HG02885 (cell line): ENCODE measurements at regions not wholly inside any gene's neighbourhood (a gene's known extent, or its start where the extent isn't known, plus 50 kb on each side); places are given as distances from the start of the nearest gene placed in this dataset.
"Not testable (repeated sequence)": the region's sequence is repeated elsewhere in the genome, so short reads cannot be mapped to it uniquely, and the experiment has no call there.

ENCODE experiments used
- ATAC-seq: cut with Tn5 transposase; IDR thresholded peaks from one replicate; pipeline ENCODE4 v1.9.1; 2021; ENCODE audit warnings: mild to moderate bottlenecking; ENCODE audit not compliant: unreplicated experiment, poor library complexity

DNA sequence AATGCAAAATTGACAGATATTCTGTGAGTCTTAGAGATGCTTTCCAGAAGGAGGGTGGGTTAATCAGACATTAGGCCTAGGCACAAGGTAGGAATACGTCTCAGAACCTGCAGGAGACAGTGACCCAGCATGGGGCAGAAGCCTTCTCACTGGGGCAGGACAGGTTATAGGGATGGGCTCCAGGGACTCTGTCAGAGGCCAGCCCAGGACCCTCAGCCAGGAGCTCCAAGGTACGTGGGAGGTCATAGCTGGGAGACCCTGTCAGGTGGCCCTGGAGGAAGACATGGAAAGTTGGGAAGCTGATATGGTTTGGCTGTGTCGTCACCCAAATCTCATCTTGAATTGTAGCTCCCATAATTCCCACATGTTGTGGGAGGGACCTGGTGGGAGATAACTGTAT is 450.4 kb downstream of the GADD45G start:
- ATAC-seq, result no peak

DNA sequence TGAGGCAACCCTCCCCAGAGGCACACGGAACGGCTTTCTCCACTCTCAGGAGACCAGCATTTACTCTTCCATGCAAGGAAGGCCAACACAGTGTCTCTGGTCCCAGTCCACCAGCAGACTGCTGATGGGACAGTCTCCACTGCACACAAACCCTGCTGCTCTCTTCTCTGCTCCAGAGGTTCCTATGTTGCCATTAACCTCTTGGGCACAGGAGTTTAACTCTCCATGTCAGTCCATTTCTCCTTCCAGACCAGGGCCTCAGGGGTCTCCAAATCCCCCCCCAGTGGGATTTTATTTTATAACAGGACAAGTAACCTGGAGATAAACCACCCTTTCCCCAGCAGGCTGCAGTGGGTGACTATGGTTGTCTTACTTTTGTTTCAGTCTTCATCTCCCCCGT is 452.5 kb downstream of the GADD45G start:
- ATAC-seq, result no peak

DNA sequence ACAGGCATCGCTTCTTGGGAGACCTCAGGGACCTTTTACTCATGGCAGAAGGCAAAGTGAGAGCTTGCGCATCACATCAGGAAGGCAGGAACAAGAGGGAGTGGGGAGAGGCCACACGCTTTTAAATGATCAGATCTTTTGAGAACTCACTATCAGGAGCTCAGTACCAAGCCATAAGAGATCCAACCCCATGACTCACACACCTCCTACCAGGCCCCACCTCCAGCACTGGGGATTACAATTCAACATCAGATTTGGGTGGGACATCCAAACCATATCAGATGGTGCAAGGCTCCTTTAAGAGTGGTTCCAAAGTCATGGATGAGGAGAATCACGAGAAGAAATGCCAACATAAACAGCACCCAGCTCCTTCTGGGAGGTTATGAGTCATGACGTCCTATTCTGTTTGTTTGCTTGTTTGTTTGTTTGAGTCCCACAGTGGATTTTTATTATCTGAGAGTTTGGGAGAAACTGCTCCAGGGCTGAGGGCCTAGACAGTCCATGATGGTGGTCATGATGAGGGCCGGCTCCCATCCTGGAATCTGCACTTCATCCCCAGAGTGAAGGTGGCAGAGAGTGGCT is 453.5 kb downstream of the GADD45G start:
- ATAC-seq, result no peak

DNA sequence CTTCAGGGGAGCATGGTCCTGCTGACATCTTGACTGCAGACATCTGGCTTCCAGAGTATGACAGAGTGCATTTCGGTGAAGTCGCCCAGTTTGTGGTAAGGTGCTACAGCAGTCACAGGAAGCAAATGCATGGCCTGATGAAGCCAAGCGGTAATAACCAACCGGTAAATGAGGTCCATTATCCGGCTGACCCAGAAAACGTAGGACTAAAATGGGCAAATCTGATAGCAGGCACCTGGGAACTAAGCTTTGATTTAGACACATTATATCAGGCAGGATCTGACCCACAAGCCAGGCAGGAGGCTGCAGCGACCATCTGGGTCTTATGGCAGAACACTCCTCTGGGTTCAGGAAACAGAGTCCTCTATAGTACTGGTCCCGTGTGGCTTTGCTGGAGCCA is 454.6 kb downstream of the GADD45G start:
- ATAC-seq, result no peak

DNA sequence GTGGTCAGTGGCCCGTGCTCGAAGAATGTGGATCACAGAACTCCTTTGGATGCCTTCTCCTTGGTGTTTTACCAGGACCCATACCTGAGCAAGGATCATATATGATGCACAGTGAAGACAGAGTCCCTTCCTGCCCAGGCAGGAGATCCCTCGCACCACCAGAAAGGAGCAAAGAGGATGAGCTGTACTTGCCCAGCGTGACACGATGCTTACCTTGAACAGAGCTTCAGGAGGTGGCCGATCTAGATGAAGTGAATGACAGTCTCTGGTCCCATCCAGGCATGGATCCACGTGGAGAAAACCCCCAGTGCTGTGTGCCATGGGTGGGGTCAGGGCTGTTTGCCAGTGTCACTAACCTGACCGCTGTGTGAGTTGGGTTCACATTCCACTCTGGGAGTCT is 455.4 kb downstream of the GADD45G start:
- ATAC-seq, result no peak

DNA sequence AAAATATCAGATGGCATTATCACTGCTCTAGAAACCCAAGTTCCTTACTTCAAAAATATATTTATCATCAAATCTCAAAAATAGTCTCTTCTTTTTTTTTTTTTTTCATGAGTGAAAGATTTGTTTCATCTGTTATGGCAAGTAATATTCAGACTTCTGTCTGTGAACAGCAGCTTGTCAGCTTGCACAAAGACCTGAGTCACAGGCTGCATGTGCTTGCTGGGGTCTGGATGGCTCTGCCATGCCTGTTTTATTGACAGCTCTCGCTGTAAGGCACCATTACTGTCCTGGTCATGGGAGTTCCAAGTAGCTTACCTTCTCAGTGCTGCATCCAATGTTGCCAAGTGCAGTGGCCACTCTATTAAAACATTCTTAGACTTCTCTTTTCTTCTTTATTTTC is 456.4 kb downstream of the GADD45G start:
- no peak for ATAC-seq

DNA sequence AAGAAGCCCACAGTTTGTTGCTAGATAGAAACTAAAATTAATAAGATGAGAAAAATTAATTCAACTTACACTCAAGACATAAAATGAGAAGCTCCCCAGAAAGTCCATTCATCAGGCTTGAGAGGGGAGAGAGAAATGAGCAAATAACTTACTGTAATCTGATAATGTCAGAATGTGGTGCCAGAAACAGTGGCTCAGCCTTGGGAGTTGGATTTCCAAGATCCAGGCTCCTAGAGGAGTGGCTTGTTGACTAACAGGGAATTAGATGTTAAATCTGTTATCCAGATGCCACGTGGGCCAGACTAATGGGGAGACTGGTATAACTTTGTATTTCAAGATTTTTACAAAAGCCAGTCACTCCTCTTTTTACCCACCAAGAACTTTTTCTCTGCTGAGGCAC is 458.2 kb downstream of the GADD45G start:
- ATAC-seq, result no peak

DNA sequence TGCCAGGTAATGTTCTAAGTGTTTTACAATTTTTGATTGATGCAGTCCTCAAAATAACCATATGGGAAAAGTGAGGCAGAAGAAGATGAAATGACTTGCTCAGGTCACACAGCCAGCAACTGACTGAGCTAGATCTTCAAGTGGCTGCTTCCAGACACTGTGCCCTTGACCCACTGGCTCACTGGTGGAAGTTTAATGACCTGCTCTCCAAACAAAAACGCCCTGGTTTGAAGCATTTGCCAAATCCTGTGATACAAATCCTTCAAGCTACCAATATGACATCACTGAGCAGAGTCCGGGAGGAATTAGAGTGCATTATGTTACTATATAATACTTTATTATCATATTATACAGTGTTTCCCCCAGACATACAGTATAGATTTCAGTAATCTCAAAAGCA is 459.4 kb downstream of the GADD45G start:
- ATAC-seq, result no peak

DNA sequence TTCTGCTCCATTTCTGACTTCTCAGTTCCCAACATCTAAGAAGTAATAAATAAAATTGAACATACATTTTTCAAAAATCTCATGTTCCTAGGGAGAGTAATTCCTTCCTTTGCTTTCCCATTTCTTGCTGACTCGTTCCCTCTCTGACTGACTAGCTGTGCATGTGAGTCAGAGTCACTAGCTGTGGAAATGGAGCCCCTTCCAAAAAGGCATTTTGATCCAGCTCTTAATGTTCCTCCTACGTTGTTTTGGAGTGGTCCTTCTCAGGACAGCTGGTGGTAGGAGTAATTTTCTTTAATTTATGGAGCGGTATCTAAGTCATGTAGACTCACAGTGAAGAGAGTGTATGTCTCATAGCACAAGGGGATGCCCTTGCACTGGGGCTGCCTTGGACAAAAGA is 460.2 kb downstream of the GADD45G start:
- no peak for ATAC-seq

DNA sequence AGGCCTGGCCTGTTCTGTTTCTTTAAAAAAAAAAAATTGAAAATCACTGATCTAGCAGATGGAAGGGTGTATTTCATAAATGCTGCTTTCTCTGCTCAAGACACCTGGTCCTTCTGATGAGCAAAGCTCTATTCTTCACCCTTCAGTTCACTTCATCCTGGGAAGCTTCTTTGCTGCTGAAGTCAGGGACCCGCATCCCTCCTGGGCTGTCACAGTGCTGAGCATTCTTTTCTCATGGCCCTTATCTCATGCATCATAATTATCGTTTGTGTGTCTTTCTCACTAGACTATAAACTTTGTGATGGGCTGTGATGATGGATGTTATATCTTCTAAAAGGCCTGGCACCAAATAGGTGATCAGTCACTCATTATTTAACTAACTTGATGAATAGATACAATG is 461.0 kb downstream of the GADD45G start:
- no peak for ATAC-seq

DNA sequence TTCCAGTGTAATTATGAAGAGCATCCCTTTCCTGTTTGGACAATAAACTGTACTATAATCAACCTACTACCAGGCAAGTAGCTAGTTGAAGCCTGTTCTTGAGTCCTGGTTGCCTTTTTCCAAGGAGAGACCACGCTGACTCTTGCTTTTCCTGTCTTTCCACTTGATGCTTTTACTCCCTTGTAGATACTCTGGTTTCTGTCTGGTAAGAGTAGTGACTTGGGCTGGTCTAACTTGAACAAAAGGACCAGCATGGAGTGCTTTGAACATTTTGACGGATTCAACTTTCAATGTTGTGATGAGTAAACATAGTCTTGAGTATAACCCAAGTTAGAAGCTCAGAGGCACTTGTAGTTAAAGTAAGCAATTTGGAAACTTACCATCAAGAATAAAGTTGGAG is 464.3 kb downstream of the GADD45G start:
- ATAC-seq, result no peak

DNA sequence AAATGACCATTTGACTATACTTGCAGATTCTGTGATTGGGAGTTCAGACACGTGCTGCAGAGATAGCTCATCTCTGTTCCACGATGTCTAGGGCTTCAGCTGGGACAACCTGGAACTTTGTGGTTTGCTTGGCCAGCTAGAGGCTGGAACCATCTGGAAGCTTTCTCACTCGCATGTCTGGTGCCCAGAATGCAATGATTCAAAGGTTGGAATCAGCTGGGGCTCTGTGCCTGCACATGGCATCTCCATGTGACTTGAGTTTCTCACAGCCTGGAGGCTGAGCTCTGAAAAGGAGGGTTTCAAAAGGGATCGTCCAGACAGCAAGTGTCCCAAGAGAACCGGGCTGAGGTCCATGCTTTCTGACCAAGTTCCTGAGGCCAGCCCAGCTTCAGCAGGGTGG is 465.2 kb downstream of the GADD45G start:
- ATAC-seq, result no peak

DNA sequence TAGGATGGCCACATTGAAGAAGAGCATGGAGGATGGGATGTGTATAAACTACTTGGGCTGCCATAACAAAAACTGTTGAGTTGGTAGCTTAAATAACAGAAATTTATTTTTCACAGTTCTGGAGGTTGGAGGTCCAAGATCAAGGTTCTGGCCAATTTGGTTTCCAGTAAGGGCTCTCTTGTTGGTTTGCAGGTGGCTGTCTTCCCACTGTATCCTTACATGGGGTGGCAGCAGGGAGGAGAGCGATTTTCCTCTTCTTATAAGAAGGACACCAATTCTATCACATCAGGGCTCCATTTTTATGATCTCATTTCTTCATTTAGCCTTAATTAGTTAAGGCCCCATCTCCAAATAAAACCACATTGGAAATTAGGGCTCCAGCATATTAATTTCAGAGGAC is 465.7 kb downstream of the GADD45G start:
- no peak for ATAC-seq

DNA sequence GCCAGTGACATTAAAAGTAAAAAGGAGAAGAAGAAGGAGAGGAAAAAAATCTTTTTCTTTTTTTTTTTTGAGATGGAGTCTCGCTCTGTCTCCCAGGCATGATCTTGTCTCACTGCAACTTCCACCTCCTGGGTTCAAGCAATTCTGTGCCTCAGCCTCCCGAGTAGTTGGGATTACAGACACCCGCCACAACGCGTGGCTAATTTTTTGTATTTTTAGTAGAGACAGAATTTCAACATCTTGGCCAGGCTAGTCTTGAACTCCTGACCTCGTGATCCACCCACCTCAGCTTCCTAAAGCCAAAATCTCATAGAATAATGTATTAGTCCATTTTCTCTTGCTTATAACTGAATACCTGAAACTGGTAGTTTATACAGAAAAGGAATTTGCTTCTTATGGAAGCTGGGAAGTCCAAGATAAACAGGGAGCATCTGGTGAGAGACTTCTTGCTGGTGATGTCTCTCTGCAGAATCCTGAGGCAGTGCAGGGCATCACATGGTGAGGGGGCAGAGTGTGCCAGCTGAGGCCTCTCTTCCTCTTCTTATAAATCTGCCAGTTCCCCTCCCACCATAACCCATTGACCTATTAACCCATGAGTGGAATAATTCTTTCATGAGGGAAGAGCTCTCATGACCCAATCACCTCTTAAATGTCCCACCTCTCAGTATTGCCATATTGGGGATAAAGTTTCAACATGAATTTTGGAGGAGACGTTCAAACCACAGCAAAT is 466.3 kb downstream of the GADD45G start:
- ATAC-seq, result no peak

DNA sequence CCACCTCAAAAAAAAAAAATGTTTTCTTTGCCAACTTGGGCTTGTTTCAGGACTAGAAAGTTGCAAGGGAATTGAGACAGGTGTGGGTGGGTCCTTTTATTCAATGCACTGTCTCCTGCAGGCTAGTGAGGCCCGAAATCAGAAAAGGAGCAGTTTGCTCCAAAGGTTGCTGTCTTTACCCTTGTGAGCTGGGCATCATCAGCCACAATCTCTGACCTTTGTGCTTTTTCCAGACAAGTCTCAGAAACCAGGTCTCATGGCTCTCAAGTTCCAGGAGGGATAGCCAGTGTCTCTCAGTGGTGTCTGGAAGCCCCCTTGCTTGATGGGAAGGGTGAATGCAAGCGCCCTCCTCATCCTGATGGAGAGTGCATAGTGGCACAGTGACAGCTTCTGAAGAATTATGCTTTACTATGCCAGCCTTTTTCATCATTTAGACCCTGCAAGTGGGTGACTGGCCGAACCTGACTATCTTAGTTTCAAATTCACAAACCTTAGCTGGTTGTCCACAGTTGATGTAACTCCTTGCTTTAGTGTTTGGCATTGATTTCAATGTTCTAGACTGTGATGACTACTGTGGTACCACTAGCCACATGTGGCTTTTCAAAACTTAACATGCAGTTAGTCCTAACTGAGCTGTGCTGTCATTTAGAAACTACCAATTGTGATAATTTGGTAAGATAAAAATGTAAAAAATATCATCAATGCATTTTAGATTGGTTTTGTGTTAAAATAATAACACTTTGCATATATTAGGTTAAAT is 468.6 kb downstream of the GADD45G start:
- no peak for ATAC-seq

DNA sequence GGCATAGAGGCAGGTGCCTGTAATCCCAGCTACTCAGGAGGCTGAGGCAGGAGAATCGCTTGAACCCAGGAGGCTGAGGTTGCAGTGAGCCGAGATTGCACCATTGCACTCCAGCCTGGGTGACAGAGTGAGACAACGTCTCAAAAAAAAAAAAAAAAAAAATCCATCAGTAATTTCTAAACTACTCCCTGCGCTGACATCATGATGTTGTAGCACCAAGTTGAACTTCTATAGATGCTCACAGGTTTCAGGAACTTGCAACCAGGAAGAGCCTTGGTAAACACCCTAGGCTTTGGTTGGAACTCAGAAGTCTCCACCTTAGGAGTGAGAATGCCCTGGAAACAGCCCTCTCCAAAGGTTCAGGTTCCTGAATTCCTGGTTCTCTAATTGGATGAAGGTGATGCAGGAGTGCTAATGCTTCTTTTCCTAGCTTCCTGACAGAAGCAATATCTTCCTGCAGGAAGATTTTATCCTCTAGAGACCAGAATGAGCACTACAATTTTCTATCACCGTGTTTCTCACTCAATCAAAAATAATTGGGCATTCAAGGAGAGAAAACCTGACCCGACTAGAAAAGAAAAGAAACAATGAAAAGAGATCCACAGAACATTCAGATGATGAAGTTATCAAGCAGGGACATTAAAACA is 469.6 kb downstream of the GADD45G start:
- ATAC-seq, result no peak

DNA sequence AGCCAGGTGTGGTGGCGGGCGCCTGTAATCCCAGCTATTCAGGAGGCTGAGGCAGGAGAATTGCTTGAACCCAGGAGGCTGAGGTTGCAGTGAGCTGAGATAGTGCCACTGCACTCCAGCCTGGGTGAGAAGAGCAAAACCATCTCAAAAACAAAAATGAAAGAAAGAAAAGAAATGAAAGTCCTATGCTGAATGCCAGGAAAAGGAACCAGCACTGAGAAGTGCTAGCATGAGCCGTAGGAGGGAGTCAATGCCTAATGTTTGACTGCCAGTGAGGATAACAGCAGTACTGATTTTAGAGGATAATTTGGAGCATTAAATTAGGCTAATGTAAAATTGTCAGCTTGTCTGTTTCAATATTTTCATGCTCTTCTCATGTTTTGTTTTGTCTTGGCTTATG is 472.8 kb downstream of the GADD45G start:
- ATAC-seq, result not testable (repeated sequence)

DNA sequence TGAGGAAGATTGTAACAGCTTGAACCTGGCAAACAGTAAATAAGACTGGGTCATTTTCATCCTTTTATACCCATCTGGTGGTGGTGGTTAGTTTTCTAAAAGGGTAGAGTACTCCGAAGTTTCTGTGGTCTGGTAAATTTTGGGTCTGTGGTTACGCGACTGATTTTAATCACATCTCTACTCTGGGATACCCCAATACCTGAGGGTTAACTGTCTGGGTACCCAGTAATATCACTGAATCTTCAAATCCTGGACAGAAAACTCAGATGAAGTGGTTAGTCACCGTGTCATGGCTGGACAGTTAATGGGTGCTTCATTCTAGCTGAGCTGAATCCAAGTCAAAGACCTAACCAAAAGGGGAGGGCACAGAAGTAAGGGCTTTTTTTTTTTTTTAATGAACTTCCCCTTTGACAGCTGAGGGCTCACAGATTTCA is 474.2 kb downstream of the GADD45G start:
- no peak for ATAC-seq

DNA sequence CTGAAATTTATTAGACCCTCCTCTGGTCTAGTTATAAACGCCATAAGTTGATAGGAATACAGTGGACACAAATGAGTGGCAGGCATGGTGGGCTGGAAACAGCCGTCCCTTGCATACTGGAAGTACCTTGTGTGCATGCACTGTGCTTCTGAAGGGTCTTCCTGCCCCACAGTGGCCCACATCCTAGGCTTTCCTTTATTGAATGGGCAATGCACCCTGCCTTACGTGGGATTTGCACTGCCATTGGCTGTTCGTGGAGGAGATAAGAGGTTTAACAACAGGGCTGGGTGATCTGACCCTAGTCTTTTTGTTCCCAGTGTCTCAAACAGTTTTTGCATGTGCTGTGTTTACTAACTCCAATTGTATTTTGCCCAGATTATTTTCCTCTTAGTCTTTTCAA is 480.8 kb downstream of the GADD45G start:
- ATAC-seq, result no peak

DNA sequence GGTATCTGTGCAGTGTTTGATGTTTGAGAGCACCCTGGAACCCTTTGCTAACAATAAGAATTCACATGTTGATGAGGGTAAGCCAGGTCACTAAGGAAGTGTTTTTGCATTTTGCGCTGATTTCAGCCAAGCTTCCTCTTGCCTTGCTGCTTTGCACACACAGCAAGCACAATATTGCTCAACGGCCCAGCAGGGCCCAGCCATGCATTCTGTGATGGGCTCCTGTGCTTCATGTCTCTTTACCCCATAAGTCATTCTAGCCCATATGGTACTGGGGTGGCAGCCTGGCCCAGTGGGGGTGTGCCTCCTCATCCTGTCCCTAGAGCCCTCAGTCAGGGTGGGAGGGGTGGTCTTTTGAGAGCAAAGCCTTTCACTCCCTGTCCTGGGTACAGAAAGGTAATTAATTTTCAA is 481.3 kb downstream of the GADD45G start:
- no peak for ATAC-seq

DNA sequence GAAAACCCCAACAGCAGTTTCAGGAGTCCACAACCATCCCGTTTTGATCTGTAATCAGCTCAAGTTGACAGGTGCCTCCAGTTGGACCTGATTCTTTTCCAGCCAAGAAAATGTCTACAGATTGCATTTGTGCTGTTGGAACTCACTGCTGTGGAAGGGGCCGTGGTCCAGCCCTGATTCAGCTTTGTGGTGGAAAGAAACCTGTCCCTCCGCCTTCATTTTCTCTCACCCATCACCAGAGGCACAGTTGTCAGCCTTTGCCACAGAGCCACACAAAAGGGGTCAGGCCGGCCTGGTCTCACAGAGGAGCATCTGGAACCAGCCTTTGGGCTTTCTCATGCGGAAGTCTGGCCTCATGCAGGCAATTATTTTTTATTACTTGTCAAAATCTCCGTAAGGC is 483.6 kb downstream of the GADD45G start:
- no peak for ATAC-seq
